ENCODE measurements at regions not wholly inside any gene's neighbourhood (a gene's known extent, or its start where the extent isn't known, plus 50 kb on each side); places are given as distances from the start of the nearest gene placed in this dataset.

- Histone ChIP-seq H3K27ac (peak within 1 kb of the TSS; percentile 82 to 85), H3K27me3 (replicated peaks; ENCODE audit: insufficient read depth) (no peaks in the 10 kb centered on the region), H3K4me3 (peak within 1 kb of the TSS; percentile 42 to 50), H3K4me1 (replicated peaks) (no peaks in the 10 kb centered on the region), H3K9me3 (no peaks in the 10 kb centered on the region), H3K36me3 (no peaks in the 10 kb centered on the region)
- 0% methylated on average over 20 of the region's 69 CpGs for WGBS
- TF ChIP-seq POLR2AphosphoS5 (IDR thresholded peaks at IDR 0.05): peak; percentile 56
- TF ChIP-seq POLR2A (IDR thresholded peaks at IDR 0.05): no peak
- TF ChIP-seq CTCF (IDR thresholded peaks at IDR 0.05): peak in 2 of 4 experiments; percentile 41 to 62
- peak; percentile 66 for DNase-seq (ENCODE audit: low spot score)
- intact Hi-C loops (cut with DNase I): no loop called here
These were observed 58.6 kb upstream of the ZC4H2 start, which contains the start of gene ZC3H12B for GRCh38 chrX:65034668-65035445. TSS of gene ZC3H12B (plus strand) at chrX:65034826.

- Histone ChIP-seq H3K9me3 (no peaks in the 10 kb centered on the region), H3K27me3 (replicated peaks; ENCODE audit: insufficient read depth) (no peaks in the 10 kb centered on the region), H3K4me1 (replicated peaks) (no peaks in the 10 kb centered on the region), H3K27ac (peak overlapping the region; percentile 82 to 85), H3K4me3 (peak overlapping the region; percentile 42 to 50), H3K36me3 (no peaks in the 10 kb centered on the region)
- intact Hi-C loops (cut with DNase I): no loop called here
- TF ChIP-seq POLR2A (IDR thresholded peaks at IDR 0.05) (no peak), POLR2AphosphoS5 (IDR thresholded peaks at IDR 0.05) (no peak), CTCF (IDR thresholded peaks at IDR 0.05) (no peak)
- under 1% methylated on average over 11 of the region's 11 CpGs for WGBS
- DNase-seq (ENCODE audit: low spot score): no peak
These were observed 58.0 kb upstream of the ZC4H2 start for GRCh38 chrX:65034292-65034667.

Data from prostate gland (tissue), 2 donors.